Neural progenitor cell (in vitro differentiated cells): ENCODE measurements at regions not wholly inside any gene's neighbourhood (a gene's known extent, or its start where the extent isn't known, plus 50 kb on each side); places are given as distances from the start of the nearest gene placed in this dataset.

ENCODE experiments used
- DNase-seq: peaks from one replicate; pipeline ENCODE4 v3.0.0-alpha.2; 2016; ENCODE audit warnings: low spot score
- H2AFZ ChIP-seq: fragments of 200-600 bp; sonication (generic); replicated peaks from 2 replicates; pipeline ENCODE4 v1.6.1; 2016; ENCODE audit warnings: antibody characterized with exemption
- H3F3A ChIP-seq: fragments of 200-600 bp; sonication (generic); 2 replicates; pipeline ENCODE4 v1.6.1; 2016; ENCODE audit warnings: antibody characterized with exemption, low read depth
- H3K27ac ChIP-seq: fragments of 200-600 bp; sonication (generic); 2 replicates; pipeline ENCODE4 v1.5.1; 2016; ENCODE audit warnings: mild to moderate bottlenecking
- H3K27me3 ChIP-seq: fragments of 200-600 bp; sonication (generic); 2 replicates; pipeline ENCODE4 v1.6.1; 2016; ENCODE audit warnings: mild to moderate bottlenecking, moderate library complexity
- H3K36me3 ChIP-seq: fragments of 200-600 bp; sonication (generic); 2 replicates; pipeline ENCODE4 v1.5.1; 2016
- H3K4me1 ChIP-seq: fragments of 200-600 bp; sonication (generic); 2 replicates; pipeline ENCODE4 v1.6.1; 2016; ENCODE audit warnings: mixed run types
- H3K4me2 ChIP-seq: fragments of 200-600 bp; sonication (generic); 2 replicates; pipeline ENCODE4 v1.6.1; 2016
- H3K4me3 ChIP-seq: fragments of 200-600 bp; sonication (generic); 2 replicates; pipeline ENCODE4 v1.5.1; 2016
- H3K79me2 ChIP-seq: fragments of 200-600 bp; sonication (generic); 2 replicates; pipeline ENCODE4 v1.6.1; 2016; ENCODE audit warnings: low read depth
- H3K9ac ChIP-seq: fragments of 200-600 bp; sonication (generic); 2 replicates; pipeline ENCODE4 v1.6.1; 2016
- H3K9me3 ChIP-seq: fragments of 200-600 bp; sonication (generic); 2 replicates; pipeline ENCODE4 v1.5.1; 2016; ENCODE audit warnings: low read depth
- H4K20me1 ChIP-seq: fragments of 200-600 bp; sonication (generic); 2 replicates; pipeline ENCODE4 v1.6.1; 2016; ENCODE audit warnings: low read depth
- H3K27ac Mint-ChIP-seq: 3 replicates; pipeline ENCODE4 v1.8.0; 2021; ENCODE audit warnings: mixed read lengths
- H3K27me3 Mint-ChIP-seq: 2 replicates; pipeline ENCODE4 v1.8.0; 2022; ENCODE audit warnings: low read depth, mild to moderate bottlenecking, inconsistent platforms, moderate library complexity, mixed read lengths; ENCODE audit not compliant: insufficient read depth
- H3K36me3 Mint-ChIP-seq: 3 replicates; pipeline ENCODE4 v1.8.0; 2021; ENCODE audit warnings: mixed read lengths
- H3K4me1 Mint-ChIP-seq: 3 replicates; pipeline ENCODE4 v1.8.0; 2021; ENCODE audit warnings: mixed read lengths
- H3K4me3 Mint-ChIP-seq: 3 replicates; pipeline ENCODE4 v1.8.0; 2021; ENCODE audit warnings: mild to moderate bottlenecking, moderate library complexity, mixed read lengths
- H3K9me3 Mint-ChIP-seq: 3 replicates; pipeline ENCODE4 v1.8.0; 2020; ENCODE audit warnings: mixed read lengths
- EZH2 ChIP-seq: fragments of 200-600 bp; sonication (generic); IDR thresholded peaks from 2 replicates; pipeline ENCODE4 v1.6.1; 2017; ENCODE audit warnings: antibody characterized with exemption, mild to moderate bottlenecking, moderate library complexity
- EZH2phosphoT487 ChIP-seq: fragments of 200-600 bp; sonication (generic); IDR thresholded peaks from 2 replicates; pipeline ENCODE4 v1.6.1; 2017; ENCODE audit warnings: antibody characterized with exemption
- TF ChIP-seq, protein P1 (sequence below): fragments of 200-600 bp; sonication (generic); IDR thresholded peaks from 2 replicates; pipeline ENCODE4 v1.5.1; 2017; ENCODE audit warnings: antibody characterized with exemption, mild to moderate bottlenecking

DNA sequence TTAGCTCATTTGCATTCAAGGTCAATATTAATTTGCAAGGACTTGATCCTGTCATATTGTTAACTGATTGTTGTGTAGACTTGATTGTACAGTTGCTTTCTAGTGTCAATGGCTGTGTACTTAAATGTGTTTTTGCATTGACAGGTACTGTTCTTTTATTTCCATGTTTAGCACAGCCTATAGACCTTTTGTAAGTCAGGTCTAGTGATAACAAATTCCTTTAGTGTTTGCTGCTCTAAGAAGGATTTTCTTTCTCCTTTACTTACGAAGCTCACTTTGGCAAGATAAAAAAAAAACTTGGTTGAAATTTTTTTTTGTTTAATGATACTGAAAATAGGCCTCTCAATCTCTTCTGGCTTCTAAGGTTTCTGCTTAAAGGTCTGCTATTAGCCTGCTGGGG is 942.3 kb downstream of the QKI start:
- peaks cover 4% of the 10 kb centered on the region for H3K4me1 Mint-ChIP-seq
- peaks cover 5% of the 10 kb centered on the region for H3K36me3 Mint-ChIP-seq
- H3K27ac ChIP-seq, result no peak overlapping the region

DNA sequence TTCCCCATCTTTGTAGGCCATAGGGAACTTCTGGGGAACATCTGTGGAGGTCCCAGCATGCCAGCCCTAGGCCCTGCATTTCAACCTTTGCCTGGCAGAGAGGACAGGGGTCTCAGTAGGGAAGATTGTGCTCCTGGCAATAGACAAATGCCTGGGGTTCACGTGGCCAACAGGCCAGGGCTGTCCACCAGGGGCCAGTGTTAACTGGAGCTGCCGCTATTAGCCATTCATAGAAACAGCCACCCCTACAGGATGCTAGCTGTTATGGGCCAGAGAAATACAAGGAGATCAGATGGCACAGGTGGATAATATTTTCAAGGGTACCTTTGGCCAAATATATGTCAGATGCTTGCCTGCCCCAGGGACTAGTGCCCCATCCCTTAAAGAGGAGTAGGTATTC is 932.9 kb downstream of the QKI start:
- Histone ChIP-seq H3K36me3 (no peaks in the 10 kb centered on the region), H3K9ac (no peak overlapping the region), H3K4me2 (no peak overlapping the region), H3F3A (peaks cover 29% of the 10 kb centered on the region), H3K4me3 (no peak overlapping the region), H2AFZ (no peak overlapping the region), H3K79me2 (no peaks in the 10 kb centered on the region), H3K4me1 (peaks cover 23% of the 10 kb centered on the region), H4K20me1 (no peaks in the 10 kb centered on the region), H3K27me3 (no peaks in the 10 kb centered on the region), H3K27ac (no peak overlapping the region), H3K9me3 (no peaks in the 10 kb centered on the region)
- peak overlapping the region; percentile 64 for H3K27ac Mint-ChIP-seq
- peaks cover 2% of the 10 kb centered on the region for H3K27me3 Mint-ChIP-seq
- TF ChIP-seq, protein P1, sequence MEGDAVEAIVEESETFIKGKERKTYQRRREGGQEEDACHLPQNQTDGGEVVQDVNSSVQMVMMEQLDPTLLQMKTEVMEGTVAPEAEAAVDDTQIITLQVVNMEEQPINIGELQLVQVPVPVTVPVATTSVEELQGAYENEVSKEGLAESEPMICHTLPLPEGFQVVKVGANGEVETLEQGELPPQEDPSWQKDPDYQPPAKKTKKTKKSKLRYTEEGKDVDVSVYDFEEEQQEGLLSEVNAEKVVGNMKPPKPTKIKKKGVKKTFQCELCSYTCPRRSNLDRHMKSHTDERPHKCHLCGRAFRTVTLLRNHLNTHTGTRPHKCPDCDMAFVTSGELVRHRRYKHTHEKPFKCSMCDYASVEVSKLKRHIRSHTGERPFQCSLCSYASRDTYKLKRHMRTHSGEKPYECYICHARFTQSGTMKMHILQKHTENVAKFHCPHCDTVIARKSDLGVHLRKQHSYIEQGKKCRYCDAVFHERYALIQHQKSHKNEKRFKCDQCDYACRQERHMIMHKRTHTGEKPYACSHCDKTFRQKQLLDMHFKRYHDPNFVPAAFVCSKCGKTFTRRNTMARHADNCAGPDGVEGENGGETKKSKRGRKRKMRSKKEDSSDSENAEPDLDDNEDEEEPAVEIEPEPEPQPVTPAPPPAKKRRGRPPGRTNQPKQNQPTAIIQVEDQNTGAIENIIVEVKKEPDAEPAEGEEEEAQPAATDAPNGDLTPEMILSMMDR, result peak; percentile 22
- no peak for TF ChIP-seq EZH2
- peaks cover 26% of the 10 kb centered on the region for H3K4me1 Mint-ChIP-seq
- H3K36me3 Mint-ChIP-seq, result peaks cover 1% of the 10 kb centered on the region
- peaks cover 15% of the 10 kb centered on the region for H3K9me3 Mint-ChIP-seq
- no peak overlapping the region for H3K4me3 Mint-ChIP-seq
- DNase-seq, result no peak

More for the DNA sequence above, 942.3 kb downstream of the QKI start:
- H3K27me3 Mint-ChIP-seq, result no peaks in the 10 kb centered on the region
- Histone ChIP-seq H2AFZ (no peak overlapping the region), H3K4me1 (peaks cover 12% of the 10 kb centered on the region), H3K27me3 (no peaks in the 10 kb centered on the region), H3K79me2 (no peaks in the 10 kb centered on the region), H3K9ac (no peak overlapping the region), H3F3A (peaks cover under 1% of the 10 kb centered on the region), H3K4me2 (no peak overlapping the region), H3K4me3 (no peak overlapping the region), H4K20me1 (no peaks in the 10 kb centered on the region), H3K36me3 (peaks cover 3% of the 10 kb centered on the region), H3K9me3 (peaks cover 14% of the 10 kb centered on the region)
- no peak for DNase-seq
- no peak overlapping the region for H3K4me3 Mint-ChIP-seq
- no peak for TF ChIP-seq EZH2phosphoT487
- TF ChIP-seq, protein P1, result no peak
- no peak for TF ChIP-seq EZH2
- H3K9me3 Mint-ChIP-seq, result peaks cover 34% of the 10 kb centered on the region
- no peak overlapping the region for H3K27ac Mint-ChIP-seq

DNA sequence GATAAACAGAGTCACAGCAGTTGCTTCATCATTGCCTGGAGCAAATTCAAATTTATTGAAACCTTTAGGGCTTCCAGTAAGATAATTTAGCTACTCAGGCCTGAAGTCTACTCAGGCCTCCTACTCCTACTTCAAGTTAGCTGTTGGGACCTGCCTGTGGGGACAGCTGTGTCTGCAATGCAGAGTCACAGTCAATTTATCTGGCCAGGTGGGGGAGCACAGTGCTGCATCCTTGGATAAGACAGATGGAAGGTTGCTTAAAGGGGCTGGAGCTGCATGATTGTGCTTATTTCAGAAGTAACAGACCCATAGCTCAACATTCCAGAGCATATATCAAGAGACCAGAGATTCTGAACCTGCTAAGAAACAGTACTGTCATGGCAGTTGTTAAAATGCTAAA is 932.1 kb downstream of the QKI start:
- Mint-ChIP-seq H3K36me3 (peaks cover 2% of the 10 kb centered on the region), H3K9me3 (peaks cover 15% of the 10 kb centered on the region), H3K4me3 (no peak overlapping the region), H3K27ac (peak overlapping the region; percentile 31), H3K4me1 (peaks cover 26% of the 10 kb centered on the region), H3K27me3 (peaks cover 2% of the 10 kb centered on the region)
- no peaks in the 10 kb centered on the region for H3K79me2 ChIP-seq
- H3K4me2 ChIP-seq, result no peak overlapping the region
- no peaks in the 10 kb centered on the region for H3K9me3 ChIP-seq
- no peak for DNase-seq
- peaks cover 23% of the 10 kb centered on the region for H3K4me1 ChIP-seq
- no peak overlapping the region for H3K9ac ChIP-seq
- H2AFZ ChIP-seq, result no peak overlapping the region
- H4K20me1 ChIP-seq, result no peaks in the 10 kb centered on the region
- peak overlapping the region; percentile 93 for H3K27ac ChIP-seq
- peaks cover 29% of the 10 kb centered on the region for H3F3A ChIP-seq
- H3K4me3 ChIP-seq, result no peak overlapping the region
- no peaks in the 10 kb centered on the region for H3K27me3 ChIP-seq
- TF ChIP-seq EZH2phosphoT487, result no peak
- no peak for TF ChIP-seq EZH2
- TF ChIP-seq, protein P1, result no peak
- H3K36me3 ChIP-seq, result no peaks in the 10 kb centered on the region
